ENCODE measurements at regions not wholly inside any gene's neighbourhood (a gene's known extent, or its start where the extent isn't known, plus 50 kb on each side); places are given as distances from the start of the nearest gene placed in this dataset.

GRCh38 chr11:70779433-70780245 is 381.3 kb downstream of the CTTN start:
- Histone ChIP-seq H3K9me3 (ENCODE audit: low read depth, low read length, poor library complexity, severe bottlenecking) (no peaks in the 10 kb centered on the region), H3K4me3 (ENCODE audit: low read depth, low read length, poor library complexity, severe bottlenecking) (no peak overlapping the region), H3K27ac (ENCODE audit: low read depth, low read length, poor library complexity, severe bottlenecking) (no peak overlapping the region), H3K27me3 (replicated peaks; ENCODE audit: insufficient read depth, low read depth, low read length, poor library complexity) (no peaks in the 10 kb centered on the region), H3K4me1 (ENCODE audit: insufficient read depth, low read length, poor library complexity, severe bottlenecking) (no peaks in the 10 kb centered on the region), H3K36me3 (ENCODE audit: insufficient read depth, low read length, poor library complexity, severe bottlenecking) (no peaks in the 10 kb centered on the region)
- no TSS peak for BruUV-seq (replicated peaks)
- no peak for TF ChIP-seq CTCF (conservative IDR thresholded peaks at IDR 0.05; ENCODE audit: low read depth, low read length)
- CTCF ChIA-PET: no interaction called here
- intact Hi-C loops (cut with micrococcal nuclease; ENCODE audit: unreplicated experiment): no loop called here
- POLR2A ChIA-PET (ENCODE audit: low non-redundant PET): interaction anchor here (0.7 kb wide), 1 partner anchor 48 kb away, joined by 5 read pairs; no protein-coding TSS in a partner anchor
- DNase-seq (ENCODE audit: low spot score): no peak

DNA sequence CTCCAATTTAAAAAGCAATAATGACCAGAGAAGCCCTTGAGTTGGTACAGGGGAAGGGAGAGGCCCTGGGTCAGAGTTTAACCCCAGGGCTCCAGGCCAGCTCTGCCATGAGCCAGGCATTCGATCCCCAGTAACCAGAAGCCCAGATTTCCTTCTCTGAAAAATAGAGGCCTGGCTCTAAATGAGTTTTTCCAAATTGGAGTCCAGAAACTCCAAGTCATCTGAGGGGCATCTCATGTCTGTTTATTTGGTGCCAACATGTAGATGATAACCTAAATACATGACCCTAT is 381.9 kb downstream of the CTTN start:
- Histone ChIP-seq H3K27me3 (replicated peaks; ENCODE audit: insufficient read depth, low read depth, low read length, poor library complexity) (no peaks in the 10 kb centered on the region), H3K9me3 (ENCODE audit: low read depth, low read length, poor library complexity, severe bottlenecking) (no peaks in the 10 kb centered on the region), H3K4me3 (ENCODE audit: low read depth, low read length, poor library complexity, severe bottlenecking) (no peak overlapping the region), H3K4me1 (ENCODE audit: insufficient read depth, low read length, poor library complexity, severe bottlenecking) (no peaks in the 10 kb centered on the region), H3K36me3 (ENCODE audit: insufficient read depth, low read length, poor library complexity, severe bottlenecking) (no peaks in the 10 kb centered on the region), H3K27ac (ENCODE audit: low read depth, low read length, poor library complexity, severe bottlenecking) (no peak overlapping the region)
- TF ChIP-seq CTCF (conservative IDR thresholded peaks at IDR 0.05; ENCODE audit: low read depth, low read length): no peak
- no peak for TF ChIP-seq EZH2 (IDR thresholded peaks at IDR 0.05; ENCODE audit: borderline replicate concordance, low read depth, low read length, poor library complexity, severe bottlenecking)
- CTCF ChIA-PET: no interaction called here
- POLR2A ChIA-PET (ENCODE audit: low non-redundant PET): no interaction called here
- intact Hi-C loops (cut with micrococcal nuclease; ENCODE audit: unreplicated experiment): no loop called here
- no peak for DNase-seq (ENCODE audit: low spot score)
- no TSS peak for BruUV-seq (replicated peaks)

DNA sequence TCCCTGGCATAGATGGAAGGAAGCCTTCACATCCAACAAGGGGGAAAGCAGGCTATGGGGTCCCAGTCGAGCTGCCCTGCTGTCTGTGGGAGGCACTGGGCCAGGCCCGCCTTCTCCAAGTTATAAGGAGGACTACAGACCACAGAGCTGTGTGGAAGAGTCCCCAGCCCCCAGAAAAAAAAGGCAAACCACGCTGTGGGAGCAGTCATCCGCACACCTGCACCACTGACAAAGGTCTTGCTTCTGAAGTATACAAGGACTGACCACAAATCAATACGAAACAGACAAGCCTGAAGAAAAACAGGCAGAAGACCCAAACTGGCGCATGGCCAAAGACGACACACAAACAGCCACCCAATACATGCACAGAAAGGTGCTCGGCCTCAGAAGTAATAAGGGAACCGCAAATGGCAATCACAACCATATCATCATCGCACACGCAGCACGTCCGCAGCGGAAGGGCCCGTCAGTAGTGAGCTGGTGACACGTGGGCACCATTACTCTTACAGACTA is 384.1 kb downstream of the CTTN start:
- CTCF ChIA-PET: no interaction called here
- Histone ChIP-seq H3K9me3 (ENCODE audit: low read depth, low read length, poor library complexity, severe bottlenecking) (no peaks in the 10 kb centered on the region), H3K36me3 (ENCODE audit: insufficient read depth, low read length, poor library complexity, severe bottlenecking) (no peaks in the 10 kb centered on the region), H3K4me3 (ENCODE audit: low read depth, low read length, poor library complexity, severe bottlenecking) (no peak overlapping the region), H3K27me3 (replicated peaks; ENCODE audit: insufficient read depth, low read depth, low read length, poor library complexity) (no peaks in the 10 kb centered on the region), H3K27ac (ENCODE audit: low read depth, low read length, poor library complexity, severe bottlenecking) (no peak overlapping the region), H3K4me1 (ENCODE audit: insufficient read depth, low read length, poor library complexity, severe bottlenecking) (no peaks in the 10 kb centered on the region)
- TF ChIP-seq EZH2 (IDR thresholded peaks at IDR 0.05; ENCODE audit: borderline replicate concordance, low read depth, low read length, poor library complexity, severe bottlenecking) (no peak), CTCF (conservative IDR thresholded peaks at IDR 0.05; ENCODE audit: low read depth, low read length) (no peak)
- no peak for DNase-seq (ENCODE audit: low spot score)
- POLR2A ChIA-PET (ENCODE audit: low non-redundant PET): no interaction called here
- intact Hi-C loops (cut with micrococcal nuclease; ENCODE audit: unreplicated experiment): no loop called here
- BruUV-seq (replicated peaks): no TSS peak

Data from A673 (cell line).